ENCODE measurements at regions not wholly inside any gene's neighbourhood (a gene's known extent, or its start where the extent isn't known, plus 50 kb on each side); places are given as distances from the start of the nearest gene placed in this dataset.

DNA sequence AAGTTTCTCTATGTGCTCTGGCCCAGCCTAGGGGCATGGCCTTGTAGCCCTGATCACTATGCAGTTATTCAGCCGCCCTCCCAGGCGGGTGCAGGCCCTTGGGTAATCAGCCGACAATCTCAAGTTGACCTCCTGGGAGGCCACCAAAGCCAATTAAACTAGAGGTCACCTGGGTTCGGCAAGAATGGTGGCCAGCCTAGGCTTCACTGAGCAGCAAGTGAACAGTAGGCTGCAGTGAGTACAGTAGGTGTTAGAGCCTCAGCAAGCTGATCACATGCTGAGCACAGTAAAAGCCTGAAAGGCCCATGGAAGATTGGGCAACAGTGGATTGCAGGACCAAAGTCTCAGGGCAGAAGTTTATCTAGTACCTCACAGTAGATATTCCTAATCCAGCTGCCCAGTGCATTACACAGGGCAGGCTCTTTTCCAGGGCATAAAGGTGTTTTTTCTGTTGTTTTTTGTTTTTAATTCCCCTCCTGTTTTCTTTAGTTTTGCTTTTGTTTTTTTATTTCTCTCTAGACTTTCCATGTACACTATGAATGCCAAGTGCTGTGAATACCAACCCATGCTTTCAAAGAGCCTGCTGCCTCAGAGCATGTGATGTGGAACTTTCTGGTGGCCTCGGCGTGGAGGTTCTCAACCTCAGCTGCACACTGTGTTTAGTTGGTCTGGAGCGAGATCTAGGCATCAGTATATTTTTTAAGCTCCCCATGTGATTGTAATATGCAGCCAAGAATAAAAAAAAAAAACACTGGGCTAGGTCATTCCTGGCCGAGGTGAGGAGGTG, 55.9 kb upstream of the ATL2 start:
- TF ChIP-seq, protein P1, sequence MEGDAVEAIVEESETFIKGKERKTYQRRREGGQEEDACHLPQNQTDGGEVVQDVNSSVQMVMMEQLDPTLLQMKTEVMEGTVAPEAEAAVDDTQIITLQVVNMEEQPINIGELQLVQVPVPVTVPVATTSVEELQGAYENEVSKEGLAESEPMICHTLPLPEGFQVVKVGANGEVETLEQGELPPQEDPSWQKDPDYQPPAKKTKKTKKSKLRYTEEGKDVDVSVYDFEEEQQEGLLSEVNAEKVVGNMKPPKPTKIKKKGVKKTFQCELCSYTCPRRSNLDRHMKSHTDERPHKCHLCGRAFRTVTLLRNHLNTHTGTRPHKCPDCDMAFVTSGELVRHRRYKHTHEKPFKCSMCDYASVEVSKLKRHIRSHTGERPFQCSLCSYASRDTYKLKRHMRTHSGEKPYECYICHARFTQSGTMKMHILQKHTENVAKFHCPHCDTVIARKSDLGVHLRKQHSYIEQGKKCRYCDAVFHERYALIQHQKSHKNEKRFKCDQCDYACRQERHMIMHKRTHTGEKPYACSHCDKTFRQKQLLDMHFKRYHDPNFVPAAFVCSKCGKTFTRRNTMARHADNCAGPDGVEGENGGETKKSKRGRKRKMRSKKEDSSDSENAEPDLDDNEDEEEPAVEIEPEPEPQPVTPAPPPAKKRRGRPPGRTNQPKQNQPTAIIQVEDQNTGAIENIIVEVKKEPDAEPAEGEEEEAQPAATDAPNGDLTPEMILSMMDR (IDR thresholded peaks at IDR 0.05; ENCODE audit: low read depth, low read length, missing control alignments), result no peak
- no peak for DNase-seq (ENCODE audit: extremely low read depth, low read depth)

DNA sequence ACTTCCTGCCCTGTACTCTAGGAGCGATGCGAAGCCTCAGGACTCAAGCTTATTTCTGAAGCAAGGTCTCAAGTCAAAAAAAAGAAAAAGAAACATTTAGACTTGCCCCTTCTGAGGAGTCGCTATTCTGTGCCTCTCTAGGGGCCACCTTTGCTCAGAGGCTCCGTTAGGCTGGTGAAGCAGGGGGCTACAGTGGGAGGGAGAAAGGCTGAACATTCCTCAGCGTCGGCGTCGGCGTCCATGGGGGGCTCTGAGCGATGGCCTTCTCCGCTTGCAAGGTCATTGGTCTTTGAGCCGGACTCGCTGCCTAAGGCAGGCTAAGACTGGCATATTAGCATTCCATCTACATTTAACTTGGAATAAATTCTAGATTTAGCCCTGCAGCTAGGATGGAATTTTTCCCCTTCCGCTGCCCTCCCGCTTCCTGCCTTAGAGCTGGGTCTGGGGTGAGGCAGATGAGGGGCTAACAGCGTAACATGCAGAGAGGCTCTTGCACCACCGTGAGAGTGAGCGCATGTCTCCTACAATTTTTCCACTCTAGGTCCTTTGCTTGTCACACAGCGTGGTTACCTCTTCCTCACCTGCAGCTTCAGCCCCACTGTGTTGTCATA, 53.6 kb upstream of the ATL2 start:
- no peak overlapping the region for H3K4me3 ChIP-seq (replicated peaks; ENCODE audit: low read depth, low read length)
- TF ChIP-seq, protein P1 (IDR thresholded peaks at IDR 0.05; ENCODE audit: low read depth, low read length, missing control alignments), result no peak
- no peak for DNase-seq (ENCODE audit: extremely low read depth, low read depth)

More for the DNA sequence above, 55.9 kb upstream of the ATL2 start:
- H3K4me3 ChIP-seq (replicated peaks; ENCODE audit: low read depth, low read length), result no peak overlapping the region

DNA sequence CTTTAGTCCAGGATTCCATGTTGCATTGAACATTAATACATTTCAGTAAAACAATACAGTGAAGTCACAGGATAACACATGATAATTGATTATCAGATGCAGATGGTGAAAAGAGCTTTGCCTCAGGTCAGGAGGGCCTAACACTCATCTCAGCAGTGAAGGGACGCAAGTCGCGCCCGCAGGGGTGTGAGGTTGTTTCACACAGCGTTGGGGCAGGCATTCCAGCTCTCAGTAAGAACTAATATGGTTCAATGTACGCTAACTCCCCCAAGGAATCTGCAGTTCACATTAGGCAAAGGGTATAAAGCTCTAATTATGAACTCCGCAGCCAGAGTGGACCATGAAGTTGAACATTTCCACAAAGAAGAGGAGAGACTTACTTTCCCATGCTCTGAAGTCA, 53.1 kb upstream of the ATL2 start:
- H3K4me3 ChIP-seq (replicated peaks; ENCODE audit: low read depth, low read length), result no peak overlapping the region
- TF ChIP-seq, protein P1 (IDR thresholded peaks at IDR 0.05; ENCODE audit: low read depth, low read length, missing control alignments), result no peak
- DNase-seq (ENCODE audit: extremely low read depth, low read depth), result no peak

DNA sequence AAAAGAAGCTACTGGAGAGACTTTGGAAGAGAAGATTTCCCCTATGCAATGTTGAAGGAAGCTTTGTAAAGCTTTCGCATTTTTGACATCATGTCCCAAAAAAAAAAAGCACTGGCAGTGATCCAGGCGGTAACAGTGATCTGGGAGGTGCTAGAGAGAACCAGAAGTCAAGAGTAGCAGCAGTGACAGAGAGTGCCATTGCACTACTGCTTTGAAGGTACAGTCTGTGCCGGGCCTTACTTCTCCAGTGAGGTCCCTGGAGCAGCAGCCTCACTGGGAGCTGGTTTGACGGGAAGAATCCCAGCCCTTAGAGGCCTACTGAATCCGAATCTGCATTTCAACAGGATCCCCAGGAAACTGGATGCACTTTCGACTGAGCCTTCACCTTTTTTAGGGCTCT, 50.9 kb upstream of the ATL2 start:
- TF ChIP-seq, protein P1 (IDR thresholded peaks at IDR 0.05; ENCODE audit: low read depth, low read length, missing control alignments), result no peak
- no peak for DNase-seq (ENCODE audit: extremely low read depth, low read depth)
- no peak overlapping the region for H3K4me3 ChIP-seq (replicated peaks; ENCODE audit: low read depth, low read length)

DNA sequence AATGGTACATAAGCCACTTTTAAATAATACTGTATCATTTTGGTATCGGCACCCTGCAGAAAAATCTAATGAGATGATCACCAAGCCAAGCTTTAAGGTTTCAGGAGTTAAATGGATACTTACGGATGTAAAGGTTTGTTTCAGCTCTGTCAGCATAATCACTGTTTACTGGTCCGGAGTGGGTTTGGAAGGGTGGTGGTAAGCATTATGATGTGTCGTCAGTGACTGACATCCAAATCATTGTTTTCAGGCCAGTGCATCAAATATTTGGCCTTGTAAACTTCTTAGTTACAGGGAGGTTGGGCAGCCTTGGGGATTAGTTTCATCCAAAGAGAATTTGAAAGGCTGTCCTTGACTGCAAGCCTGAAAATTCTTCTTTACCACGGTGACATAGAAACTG, 50.0 kb upstream of the ATL2 start:
- TF ChIP-seq, protein P1 (IDR thresholded peaks at IDR 0.05; ENCODE audit: low read depth, low read length, missing control alignments), result no peak
- H3K4me3 ChIP-seq (replicated peaks; ENCODE audit: low read depth, low read length), result no peak overlapping the region
- no peak for DNase-seq (ENCODE audit: extremely low read depth, low read depth)
